ENCODE measurements at regions not wholly inside any gene's neighbourhood (a gene's known extent, or its start where the extent isn't known, plus 50 kb on each side); places are given as distances from the start of the nearest gene placed in this dataset.

DNA sequence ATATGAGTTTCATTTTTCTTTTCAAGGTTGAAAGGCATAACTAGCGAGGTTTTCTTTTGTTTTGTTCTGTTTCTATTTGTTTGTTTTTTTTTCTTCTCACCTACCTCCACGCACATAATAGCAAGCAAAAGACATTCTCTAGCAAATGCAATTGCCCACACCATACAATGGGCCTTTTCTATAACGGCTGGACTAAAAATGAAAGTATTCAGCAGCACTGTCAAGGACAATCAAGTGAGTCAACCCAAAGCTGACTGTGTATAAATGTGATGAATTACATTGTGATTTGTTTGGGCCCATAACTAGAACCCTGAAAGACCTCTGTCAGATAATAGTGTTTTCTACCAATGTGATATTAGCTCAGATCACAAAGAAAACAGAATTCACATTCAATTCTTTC is 496.7 kb downstream of the RNF144B start:
- H2AFZ ChIP-seq (ENCODE audit: control insufficient read depth, low read depth, low read length) = no peak overlapping the region
- no peak for DNase-seq (ENCODE audit: low read depth, low spot score)
- no peaks in the 10 kb centered on the region for H4K20me1 ChIP-seq (ENCODE audit: control insufficient read depth, insufficient read depth)
- H3K79me2 ChIP-seq (ENCODE audit: control insufficient read depth, insufficient read depth, low read length) = no peaks in the 10 kb centered on the region
- H3K36me3 ChIP-seq (ENCODE audit: control insufficient read depth in 2 of 2, insufficient read depth in 2 of 2, low read length in 1 of 2) = no peaks in the 10 kb centered on the region
- intact Hi-C loops (cut with micrococcal nuclease; ENCODE audit: unreplicated experiment) = no loop called here
- POLR2A ChIA-PET = interaction anchor here (0.8 kb wide), 1 partner anchor 107 kb away, joined by 3 read pairs; no protein-coding TSS in a partner anchor
- no peak overlapping the region for H3K4me2 ChIP-seq (ENCODE audit: control insufficient read depth, insufficient read depth)
- no peak for FAIRE-seq
- H3K4me1 ChIP-seq (ENCODE audit: control insufficient read depth, insufficient read depth, low read length) = no peaks in the 10 kb centered on the region
- in situ Hi-C loops (cut with MboI) = no loop called here
- no peak overlapping the region for H3K27ac ChIP-seq (ENCODE audit: control insufficient read depth, insufficient read depth)
- peak; percentile 26; the same call in 2 of the 3 replicates for ATAC-seq
- SMC1A ChIA-PET (ENCODE audit: uncharacterized antibody, unreplicated experiment) = no interaction called here
- H3K4me3 ChIP-seq = no peak overlapping the region
- WGBS (ENCODE audit: insufficient coverage, insufficient replicate concordance, low lambda C conversion rate, missing lambda C conversion rate) = 3% methylated on average over 3 of the region's 3 CpGs
- H3K27me3 ChIP-seq (replicated peaks in 1 of 2; ENCODE audit: control insufficient read depth in 2 of 2, insufficient read depth in 2 of 2, low read length in 1 of 2) = no peaks in the 10 kb centered on the region
- no TSS peak for BruUV-seq (replicated peaks)
- no peak for TF ChIP-seq ZNF24 (IDR thresholded peaks at IDR 0.05)
- no peak for TF ChIP-seq BMI1 (IDR thresholded peaks at IDR 0.05; ENCODE audit: borderline replicate concordance)
- no peak for TF ChIP-seq POLR2A (IDR thresholded peaks at IDR 0.05; ENCODE audit: low read depth, low read length)
- no peak for TF ChIP-seq HDAC6 (IDR thresholded peaks at IDR 0.05; ENCODE audit: unreplicated experiment)
- no peak for TF ChIP-seq CREM (IDR thresholded peaks at IDR 0.05; ENCODE audit: low read depth)
- TF ChIP-seq SUZ12 (IDR thresholded peaks at IDR 0.05; ENCODE audit: unreplicated experiment) = no peak
- no peak for TF ChIP-seq GATAD2B (conservative IDR thresholded peaks at IDR 0.05; ENCODE audit: low read depth)
- no peak for TF ChIP-seq NRF1 (conservative IDR thresholded peaks at IDR 0.05; ENCODE audit: low read depth, low read length)
- TF ChIP-seq SRF (IDR thresholded peaks at IDR 0.05; ENCODE audit: low read depth in 2 of 2, low read length in 2 of 2) = no peak
- TF ChIP-seq CBFB (IDR thresholded peaks at IDR 0.05; ENCODE audit: low read depth) = no peak
- TF ChIP-seq YBX1 (IDR thresholded peaks at IDR 0.05) = no peak
- no peak for TF ChIP-seq FOS (IDR thresholded peaks at IDR 0.05; ENCODE audit: borderline replicate concordance, extremely low read depth, insufficient read length)
- TF ChIP-seq SMC3 (IDR thresholded peaks at IDR 0.05; ENCODE audit: borderline replicate concordance, low read length) = no peak
- RAD21 ChIA-PET (ENCODE audit: unreplicated experiment) = no interaction called here
- no peaks in the 10 kb centered on the region for H3K9me3 ChIP-seq (replicated peaks; ENCODE audit: control insufficient read depth, insufficient read depth, low read length)
- CTCF ChIA-PET = no interaction called here
- H3K9ac ChIP-seq (ENCODE audit: control insufficient read depth, insufficient read depth, low read length) = no peak overlapping the region

Measured in GM12878 (cell line).